GM19328 (cell line): ENCODE measurements at regions not wholly inside any gene's neighbourhood (a gene's known extent, or its start where the extent isn't known, plus 50 kb on each side); places are given as distances from the start of the nearest gene placed in this dataset.
"Not testable (repeated sequence)": the region's sequence is repeated elsewhere in the genome, so short reads cannot be mapped to it uniquely, and the experiment has no call there.

ENCODE experiments used
- ATAC-seq: cut with Tn5 transposase; IDR thresholded peaks from one replicate; pipeline ENCODE4 v1.9.1; 2021; ENCODE audit warnings: mild to moderate bottlenecking, moderate library complexity; ENCODE audit not compliant: unreplicated experiment

- ATAC-seq: no peak
These were observed 385.3 kb upstream of the RIOK2 start for GRCh38 chr5:97568382-97568781.

GRCh38 chr5:97570242-97570641, 387.2 kb upstream of the RIOK2 start:
- ATAC-seq: no peak

DNA sequence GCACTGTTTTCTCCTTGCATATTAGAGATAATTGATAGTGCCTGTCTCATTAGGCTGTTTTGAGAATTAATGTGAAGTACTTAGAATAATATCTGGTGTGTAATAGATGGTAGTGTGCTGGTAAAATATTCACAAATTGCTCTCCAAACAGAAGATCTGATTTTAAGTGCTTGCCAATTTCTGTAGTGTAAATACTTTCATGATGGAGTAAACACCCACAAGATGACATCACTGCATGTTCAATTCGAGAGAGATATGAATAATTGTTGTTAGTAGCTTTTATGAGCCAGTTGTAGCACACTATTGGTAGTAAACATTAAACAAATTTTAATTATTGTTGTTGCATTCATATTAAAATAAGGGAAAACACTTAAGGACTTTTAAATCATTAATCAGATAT, 392.3 kb upstream of the RIOK2 start:
- ATAC-seq: no peak

DNA sequence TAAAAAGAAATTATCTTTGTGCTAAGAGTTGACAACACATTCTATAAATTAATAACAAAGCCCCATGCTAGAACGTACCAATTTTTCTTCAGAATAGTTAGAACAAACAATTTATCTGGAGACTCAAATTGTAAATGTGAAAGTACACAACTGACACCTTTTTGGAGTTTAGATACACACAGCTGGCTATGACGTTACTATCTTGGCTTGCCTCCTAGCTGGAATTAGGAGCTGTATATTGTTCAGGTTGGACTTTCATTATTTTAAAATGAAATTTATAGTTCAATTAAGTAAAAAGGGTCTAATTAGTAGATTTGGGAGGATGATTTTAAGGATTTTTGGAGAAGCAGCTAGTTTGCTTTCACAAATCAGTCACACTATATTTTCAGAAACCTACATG, 393.9 kb upstream of the RIOK2 start:
- ATAC-seq: no peak

DNA sequence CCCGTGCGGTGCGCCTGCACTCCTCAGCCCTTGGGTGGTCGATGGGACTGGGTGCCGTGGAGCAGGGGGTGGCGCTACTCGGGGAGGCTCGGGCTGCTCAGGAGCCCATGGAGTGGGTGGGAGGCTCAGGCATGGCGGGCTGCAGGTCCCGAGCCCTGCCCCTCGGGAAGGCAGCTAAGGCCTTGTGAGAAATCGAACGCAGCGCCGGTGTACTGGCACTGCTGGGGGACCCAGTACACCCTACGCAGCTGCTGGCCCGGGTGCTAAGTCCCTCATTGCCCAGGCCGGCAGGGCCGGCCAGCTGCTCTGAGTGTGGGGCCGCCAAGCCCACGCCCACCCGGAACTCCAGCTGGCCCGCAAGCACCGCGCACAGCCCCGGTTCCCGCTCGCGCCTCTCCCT, 396.9 kb upstream of the RIOK2 start:
- ATAC-seq: not testable (repeated sequence)

DNA sequence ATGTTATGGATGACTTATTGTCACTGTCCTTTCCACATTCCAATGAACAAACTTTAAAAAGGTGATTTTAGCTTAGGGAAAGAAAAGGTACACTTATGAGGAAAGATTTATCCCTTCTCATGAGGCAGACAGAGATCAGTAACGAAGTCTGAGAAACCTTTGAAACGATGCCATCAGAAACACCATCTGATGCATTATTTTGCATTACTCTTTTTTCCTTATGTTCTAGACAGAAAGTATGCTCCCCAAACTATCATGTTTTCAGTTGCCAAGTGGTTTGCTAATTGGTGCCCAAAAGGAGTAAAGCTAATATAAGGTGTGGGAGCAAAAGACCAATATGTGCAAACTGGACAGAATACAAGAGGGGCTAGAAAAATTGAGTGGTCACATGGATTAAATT, 397.7 kb upstream of the RIOK2 start:
- ATAC-seq: no peak

GRCh38 chr5:97591781-97592180, 408.7 kb upstream of the RIOK2 start:
- ATAC-seq: no peak

DNA sequence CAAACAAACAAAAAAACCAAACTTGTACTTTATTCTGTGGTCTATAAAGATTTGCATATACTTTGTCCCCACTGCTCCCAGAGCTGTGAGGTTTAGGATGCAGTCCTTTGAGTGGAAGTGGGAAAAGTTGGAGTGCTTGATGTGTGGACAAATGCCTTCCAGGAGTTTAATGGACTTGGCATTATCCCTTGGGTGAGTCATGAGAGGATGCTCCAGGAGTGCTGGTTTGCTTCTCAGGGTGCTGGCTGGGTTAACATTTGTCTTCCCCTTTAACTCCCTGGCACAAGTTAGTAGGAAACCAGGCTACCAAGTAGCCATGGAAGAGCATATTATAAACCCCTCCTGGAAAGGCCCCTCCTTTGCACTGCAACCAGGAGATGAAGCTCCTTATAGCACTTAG, 417.4 kb upstream of the RIOK2 start:
- no peak for ATAC-seq

DNA sequence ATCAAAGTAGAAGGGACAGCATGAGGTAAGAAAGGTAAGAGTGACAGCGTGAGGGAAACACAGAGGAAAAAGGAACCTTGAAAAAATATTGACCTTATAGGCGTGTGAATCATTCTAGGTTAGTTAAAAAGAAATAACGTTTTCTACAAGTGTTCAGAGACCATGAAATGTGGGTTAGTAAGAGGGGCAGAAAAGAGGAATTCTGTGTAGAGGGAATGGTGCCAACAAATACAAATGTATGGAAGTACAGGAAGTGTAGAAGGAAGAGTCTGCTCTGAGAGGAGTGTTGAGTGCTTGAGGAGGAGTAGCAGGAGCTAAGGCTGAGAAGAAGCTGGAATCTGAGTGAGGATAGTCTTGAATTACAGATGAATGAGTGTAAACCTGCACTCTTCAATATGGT, 418.6 kb upstream of the RIOK2 start:
- ATAC-seq: no peak

- no peak for ATAC-seq
These were observed 423.5 kb upstream of the RIOK2 start for GRCh38 chr5:97606531-97606930.

DNA sequence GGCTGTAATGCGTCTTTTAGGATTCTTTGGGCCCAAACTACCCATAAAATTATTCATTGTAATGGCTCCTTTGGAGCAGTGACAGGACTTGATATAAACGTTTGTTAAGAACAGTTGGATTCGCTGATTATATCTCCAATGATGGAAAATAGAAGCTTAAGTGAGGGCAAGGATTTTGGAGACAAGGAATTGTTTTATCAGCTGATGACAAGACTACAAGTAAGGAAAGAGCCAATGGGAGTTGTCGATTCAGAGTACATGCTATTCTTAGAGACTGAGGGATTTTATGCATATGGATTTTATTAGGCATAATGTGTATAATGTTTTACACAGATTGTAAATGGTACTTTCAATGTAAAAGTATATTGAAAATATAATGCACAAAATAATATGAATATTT, 425.5 kb upstream of the RIOK2 start:
- no peak for ATAC-seq

DNA sequence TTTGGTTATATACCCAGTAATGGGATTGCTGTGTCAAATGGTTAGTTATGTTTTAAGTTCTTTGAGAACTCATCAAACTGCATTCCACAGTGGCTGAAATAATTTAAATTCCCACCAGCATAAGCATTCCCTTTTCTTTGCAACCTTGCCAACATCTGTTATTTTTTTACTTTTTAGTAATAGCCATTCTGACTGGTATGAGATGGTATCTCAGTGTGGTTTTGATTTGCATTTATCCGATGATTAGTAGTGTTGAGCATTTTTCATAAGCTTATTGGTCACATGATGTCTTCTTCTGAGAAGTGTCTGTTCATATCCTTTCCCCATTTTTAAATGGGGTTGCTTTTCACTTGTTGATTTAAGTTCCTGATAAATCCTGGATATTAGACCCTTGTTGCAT, 435.7 kb upstream of the RIOK2 start:
- no peak for ATAC-seq

GRCh38 chr5:97623441-97623840, 440.4 kb upstream of the RIOK2 start:
- ATAC-seq: no peak

- no peak for ATAC-seq
These were observed 441.8 kb upstream of the RIOK2 start for GRCh38 chr5:97624886-97625285.

DNA sequence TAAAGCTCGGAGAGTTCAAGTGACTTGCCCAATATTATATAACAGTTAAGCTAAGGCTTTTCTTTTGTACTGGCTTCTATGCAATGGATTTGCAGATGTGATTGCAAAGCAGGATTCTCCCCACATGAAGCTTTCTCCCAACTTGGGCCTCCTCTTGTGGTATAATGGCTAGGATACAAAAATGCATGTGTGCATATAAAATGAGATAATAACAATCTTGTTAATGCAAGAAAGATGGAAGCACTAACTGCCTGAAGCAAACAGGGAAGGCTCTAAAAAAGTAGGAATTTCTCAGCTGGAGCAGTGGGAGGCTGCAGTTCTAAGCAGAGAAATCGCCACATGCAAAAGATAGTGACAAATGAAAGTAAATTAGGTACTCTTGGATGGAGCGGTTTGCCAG, 444.2 kb upstream of the RIOK2 start:
- ATAC-seq: no peak

DNA sequence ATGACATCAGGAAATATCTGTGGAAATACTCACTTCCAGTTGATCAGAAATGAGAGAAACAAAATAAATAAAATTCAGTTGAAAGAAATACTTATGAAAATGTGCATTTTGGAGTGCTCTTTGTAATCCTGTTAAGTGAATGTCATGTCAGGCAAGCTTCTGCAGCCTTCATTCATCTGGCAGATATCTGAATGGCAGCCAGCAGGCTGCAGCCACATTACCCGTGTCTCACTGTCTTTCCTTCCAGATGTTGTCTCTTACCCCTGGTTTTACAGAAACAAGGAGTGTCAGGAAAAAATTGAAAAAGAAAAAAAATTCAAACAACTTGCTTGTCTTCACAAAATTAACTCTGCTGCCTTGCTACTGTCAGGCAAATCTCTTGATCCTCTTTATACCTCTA, 445.0 kb upstream of the RIOK2 start:
- no peak for ATAC-seq

- ATAC-seq: no peak
These were observed 445.8 kb upstream of the RIOK2 start for GRCh38 chr5:97628807-97629206.

DNA sequence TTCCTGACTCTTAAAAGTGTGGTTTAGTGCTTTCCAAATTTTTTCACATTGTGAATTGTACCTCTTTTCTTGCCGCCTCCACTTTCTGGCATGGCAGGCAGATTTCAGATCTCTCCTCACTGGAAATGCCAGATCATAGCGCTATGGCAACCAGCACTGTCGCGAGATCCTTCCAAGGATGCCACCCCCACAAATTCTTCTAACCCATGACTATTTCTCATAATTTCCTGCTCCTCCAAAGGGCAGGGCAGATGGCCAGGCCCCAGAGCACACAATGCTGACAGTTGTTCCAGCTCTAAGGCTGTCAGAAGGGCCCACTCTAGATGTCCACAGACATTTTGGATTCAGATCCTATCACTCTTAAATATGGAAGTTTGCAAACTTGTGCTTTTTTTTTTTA, 446.2 kb upstream of the RIOK2 start:
- ATAC-seq: no peak

DNA sequence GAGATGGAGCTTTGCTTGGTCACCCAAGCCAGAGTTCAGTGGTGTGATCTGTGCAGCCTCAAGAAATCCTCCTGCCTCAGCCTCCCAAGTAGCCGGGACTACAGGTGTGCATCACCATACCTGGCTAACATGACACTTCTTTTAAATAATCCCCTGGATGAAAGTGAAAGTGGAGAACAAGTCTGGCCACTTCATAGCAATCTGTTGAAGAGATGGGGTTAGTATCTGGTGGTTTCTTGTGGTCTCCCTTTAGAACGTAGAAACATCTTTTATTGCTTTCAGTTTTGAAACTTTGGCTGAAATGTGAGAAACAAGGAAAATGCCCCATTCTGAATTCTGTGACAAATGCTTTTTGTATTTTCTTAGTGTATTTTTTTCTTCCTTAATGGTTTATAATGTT, 452.5 kb upstream of the RIOK2 start:
- no peak for ATAC-seq

- no peak for ATAC-seq
These were observed 453.7 kb upstream of the RIOK2 start for GRCh38 chr5:97636766-97637165.

DNA sequence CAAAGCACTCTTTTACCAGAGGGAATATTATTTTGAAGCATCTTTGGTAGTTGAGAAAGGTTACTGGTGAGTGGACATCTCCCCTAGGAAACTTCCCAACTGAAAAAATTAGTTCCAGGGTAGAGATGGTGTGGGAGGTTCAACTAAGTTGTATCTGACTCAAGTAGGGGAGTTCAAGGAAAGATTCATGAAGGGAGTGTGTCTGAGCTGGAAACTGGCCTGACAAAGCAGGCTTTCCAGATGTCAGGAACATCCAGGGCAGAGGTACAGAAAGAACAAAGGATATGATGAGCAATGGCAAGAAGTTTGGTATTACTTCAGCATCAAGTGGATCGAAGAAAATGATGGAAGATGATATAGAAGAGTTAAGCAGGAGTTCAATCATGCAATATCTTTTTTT, 458.0 kb upstream of the RIOK2 start:
- no peak for ATAC-seq

- ATAC-seq: no peak
These were observed 461.2 kb upstream of the RIOK2 start for GRCh38 chr5:97644206-97644605.

DNA sequence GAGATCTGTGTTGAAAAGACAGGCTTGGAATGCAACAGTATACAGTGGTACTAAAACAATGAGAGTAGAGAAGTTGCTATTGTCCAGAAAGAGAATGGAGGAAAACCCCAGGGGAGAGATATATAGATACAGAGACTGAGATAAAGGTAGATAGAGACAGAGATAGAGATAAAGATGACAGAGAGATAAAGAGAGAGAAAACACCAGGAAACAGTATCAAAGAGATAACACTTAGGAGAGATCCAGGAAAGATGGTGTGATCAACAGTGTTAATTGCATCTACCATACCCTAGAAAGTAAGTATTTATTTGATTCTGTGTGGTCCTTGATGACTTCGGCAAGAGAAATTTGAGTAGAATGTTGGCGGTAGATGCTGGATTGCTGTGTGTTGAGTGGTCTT, 461.8 kb upstream of the RIOK2 start:
- no peak for ATAC-seq

DNA sequence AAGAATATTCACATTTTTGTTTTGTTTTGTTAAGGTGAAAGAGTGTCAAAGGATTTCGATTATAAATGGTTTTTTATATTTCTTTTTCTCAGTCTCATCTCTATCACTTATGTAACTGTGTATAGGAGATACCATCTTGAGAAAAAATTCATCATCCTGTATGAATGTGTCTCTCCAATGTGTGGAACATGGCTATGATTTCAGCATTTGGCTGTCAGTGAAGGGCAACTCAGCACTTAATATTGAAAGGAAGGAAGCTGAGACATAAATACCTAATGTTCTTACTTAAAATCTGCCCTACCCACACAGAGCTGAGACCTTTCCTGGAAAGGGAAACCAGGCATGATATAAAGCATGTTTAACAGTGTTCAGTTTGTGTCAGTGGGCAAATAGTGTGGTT, 474.2 kb upstream of the RIOK2 start:
- no peak for ATAC-seq
